B cell (primary cell): ENCODE measurements at regions not wholly inside any gene's neighbourhood (a gene's known extent, or its start where the extent isn't known, plus 50 kb on each side); places are given as distances from the start of the nearest gene placed in this dataset.

Experiments
- ATAC-seq: fragments of 200-7000 bp; cut with Tn5 transposase; one replicate; pipeline ENCODE4 v1.10.0; 2021; ENCODE audit warnings: low read depth, mild to moderate bottlenecking, moderate number of reproducible peaks, moderate library complexity
- CTCF ChIA-PET: fragments of 350-600 bp; sonication (Branson Sonifier 250); formaldehyde crosslinking; loops from one replicate; lab custom pipeline; 2021; ENCODE audit warnings: antibody characterized with exemption, inconsistent platforms; lab: Charles Lee
- POLR2A ChIA-PET: fragments of 350-600 bp; sonication (Branson Sonifier 250); formaldehyde crosslinking; loops from one replicate; lab custom pipeline; 2021; ENCODE audit warnings: antibody characterized with exemption; lab: Charles Lee
- DNase-seq: peaks from one replicate; pipeline ENCODE4 v3.0.0; 2013
- H2AFZ ChIP-seq: 2 replicates; pipeline ENCODE4 v1.6.1; 2012; ENCODE audit warnings: mild to moderate bottlenecking, low read depth, low read length; ENCODE audit not compliant: insufficient read depth, poor library complexity, severe bottlenecking
- H3K27ac ChIP-seq, 2 donors: 1 replicate in 1 of 2; 2 replicates in 1 of 2; pipeline ENCODE4 v1.5.1; 2012 to 2013; ENCODE audit warnings: low read length in 2 of 2, mild to moderate bottlenecking in 2 of 2, moderate library complexity in 1 of 2
- H3K27me3 ChIP-seq, 4 experiments: fragments of 200-600 bp in 1 of 4; sonication (generic) in 1 of 4; replicated peaks in 1 of 4; 1 replicate in 2 of 4; 2 replicates in 2 of 4; pipeline versions ENCODE4 v1.6.1 to v1.7.0; 2013 to 2016; ENCODE audit warnings: low read length in 3 of 4, mild to moderate bottlenecking in 2 of 4, mixed read lengths in 1 of 4, moderate library complexity in 1 of 4; ENCODE audit not compliant: insufficient read depth in 4 of 4, control insufficient read depth in 3 of 4; ENCODE audit errors: control extremely low read depth in 1 of 4
- H3K36me3 ChIP-seq, 2 experiments: replicated peaks in 1 of 2; 1 replicate in 1 of 2; 2 replicates in 1 of 2; pipeline versions ENCODE4 v1.6.1 to v1.7.1; 2013; ENCODE audit warnings: low read length in 1 of 2; ENCODE audit not compliant: insufficient read depth in 2 of 2, control insufficient read depth in 1 of 2; ENCODE audit errors: control extremely low read depth in 1 of 2, extremely low read depth in 1 of 2
- H3K4me1 ChIP-seq, 2 donors: fragments of 200-600 bp in 1 of 2; sonication (generic) in 1 of 2; 1 replicate in 1 of 2; 2 replicates in 1 of 2; pipeline versions ENCODE4 v1.5.1 to v1.6.1; 2013 to 2017; ENCODE audit warnings: low read length in 2 of 2; ENCODE audit not compliant: control insufficient read depth in 2 of 2, insufficient read depth in 2 of 2
- H3K4me2 ChIP-seq: replicated peaks from 2 replicates; pipeline ENCODE3; 2012; ENCODE audit warnings: mild to moderate bottlenecking, low read depth, low read length; ENCODE audit not compliant: poor library complexity, severe bottlenecking
- H3K4me3 ChIP-seq, 5 experiments: fragments of 200-600 bp in 1 of 5; sonication (generic) in 1 of 5; 1 replicate in 3 of 5; 2 replicates in 2 of 5; pipeline versions ENCODE4 v1.5.1 to v1.7.0; 2011 to 2016; ENCODE audit warnings: low read length in 4 of 5, mild to moderate bottlenecking in 4 of 5, low read depth in 2 of 5, control low read depth in 1 of 5, moderate library complexity in 1 of 5; ENCODE audit not compliant: insufficient read depth in 1 of 5; ENCODE audit errors: control extremely low read depth in 1 of 5, extremely low read depth in 1 of 5
- H3K79me2 ChIP-seq: fragments of 200-600 bp; sonication (generic); one replicate; pipeline ENCODE4 v1.6.0; 2016; ENCODE audit warnings: low read length; ENCODE audit not compliant: control insufficient read depth, insufficient read depth
- H3K9ac ChIP-seq: fragments of 200-600 bp; sonication (generic); 2 replicates; pipeline ENCODE4 v1.6.1; 2017; ENCODE audit warnings: mild to moderate bottlenecking, low read length, moderate library complexity
- H3K9me3 ChIP-seq, 3 donors: one replicate each; pipeline versions ENCODE4 v1.6.1 to v1.7.1; 2013; ENCODE audit warnings: low read length in 2 of 3; ENCODE audit not compliant: control insufficient read depth in 2 of 3, insufficient read depth in 1 of 3; ENCODE audit errors: control extremely low read depth in 1 of 3
- H4K20me1 ChIP-seq: 2 replicates; pipeline ENCODE4 v1.6.0; 2012; ENCODE audit warnings: mild to moderate bottlenecking, low read length; ENCODE audit not compliant: insufficient read depth, control insufficient read depth, poor library complexity, severe bottlenecking
- H3K27ac Mint-ChIP-seq: one replicate; pipeline ENCODE4 v1.8.0; 2021; ENCODE audit warnings: mixed read lengths
- H3K27me3 Mint-ChIP-seq: one replicate; pipeline ENCODE4 v1.8.0; 2021; ENCODE audit warnings: mixed read lengths
- H3K4me1 Mint-ChIP-seq: one replicate; pipeline ENCODE4 v1.8.0; 2021; ENCODE audit warnings: mixed read lengths
- H3K4me3 Mint-ChIP-seq: one replicate; pipeline ENCODE4 v1.8.0; 2021; ENCODE audit warnings: mixed read lengths
- H3K9me3 Mint-ChIP-seq: one replicate; pipeline ENCODE4 v1.8.0; 2022; ENCODE audit warnings: mixed read lengths; ENCODE audit not compliant: insufficient read depth
- EZH2 ChIP-seq: IDR thresholded peaks from 2 replicates; pipeline ENCODE4 v1.6.1; 2012; ENCODE audit warnings: borderline replicate concordance, low read depth, mild to moderate bottlenecking, moderate library complexity, low read length; ENCODE audit not compliant: insufficient read depth, poor library complexity, severe bottlenecking
- WGBS: methylation state at CpG from one replicate; pipeline ENCODE4 v1.1.5; 2013; ENCODE audit warnings: missing lambda C conversion rate; ENCODE audit not compliant: insufficient coverage; 5-methylcytosine and 5-hydroxymethylcytosine counted together
- intact Hi-C: fragments of 100-400 bp; cut with micrococcal nuclease; formaldehyde crosslinking; loops from one replicate; pipeline ENCODE4 v1.10.0; 2022
- TF ChIP-seq, protein P1 (sequence below): fragments of 200-600 bp; IDR thresholded peaks from one replicate; pipeline ENCODE4 v1.8.0; 2022; ENCODE audit warnings: antibody characterized with exemption, mild to moderate bottlenecking

DNA sequence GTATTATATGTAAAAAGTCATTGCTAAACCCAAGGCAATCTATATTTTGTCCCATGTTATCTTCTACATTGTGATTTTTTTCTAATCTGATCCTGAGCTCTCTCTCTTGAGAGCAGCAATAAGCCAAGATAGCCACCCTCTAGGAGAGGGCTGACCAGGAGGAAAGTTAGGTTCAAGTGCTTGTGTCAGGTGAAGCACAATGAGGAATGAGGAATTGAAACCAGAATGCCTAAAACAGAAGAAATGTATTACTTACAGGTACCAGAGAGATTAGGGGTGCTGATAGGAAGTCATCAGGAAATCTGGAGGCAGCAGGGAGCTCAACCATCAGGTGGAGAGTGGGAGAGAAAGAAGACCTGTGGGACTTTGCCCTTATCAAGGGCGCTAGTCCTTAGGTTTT, 85.5 kb upstream of the BARHL2 start:
- Mint-ChIP-seq H3K27ac (no peak overlapping the region), H3K4me3 (no peak overlapping the region), H3K9me3 (peaks cover 7% of the 10 kb centered on the region), H3K4me1 (no peaks in the 10 kb centered on the region), H3K27me3 (peaks cover 11% of the 10 kb centered on the region)
- Histone ChIP-seq H3K79me2 (no peaks in the 10 kb centered on the region), H3K36me3 (no peaks in the 10 kb centered on the region), H3K9ac (no peak overlapping the region), H3K4me1 (no peaks in the 10 kb centered on the region), H4K20me1 (no peaks in the 10 kb centered on the region), H3K4me2 (no peak overlapping the region), H3K4me3 (no peak overlapping the region), H2AFZ (no peak overlapping the region), H3K27me3 (peaks cover 0 to 7% (median 4%) of the 10 kb centered on the region in 4 experiments), H3K27ac (no peak overlapping the region), H3K9me3 (peaks cover 0 to 9% (median 3%) of the 10 kb centered on the region in 3 donors)
- intact Hi-C loops = no loop called here
- ChIA-PET POLR2A (no interaction called here), CTCF (no interaction called here)
- DNase-seq = no peak
- WGBS = 67% methylated on average over 1 of the region's 1 CpG
- TF ChIP-seq EZH2 = no peak
- TF ChIP-seq, protein P1, sequence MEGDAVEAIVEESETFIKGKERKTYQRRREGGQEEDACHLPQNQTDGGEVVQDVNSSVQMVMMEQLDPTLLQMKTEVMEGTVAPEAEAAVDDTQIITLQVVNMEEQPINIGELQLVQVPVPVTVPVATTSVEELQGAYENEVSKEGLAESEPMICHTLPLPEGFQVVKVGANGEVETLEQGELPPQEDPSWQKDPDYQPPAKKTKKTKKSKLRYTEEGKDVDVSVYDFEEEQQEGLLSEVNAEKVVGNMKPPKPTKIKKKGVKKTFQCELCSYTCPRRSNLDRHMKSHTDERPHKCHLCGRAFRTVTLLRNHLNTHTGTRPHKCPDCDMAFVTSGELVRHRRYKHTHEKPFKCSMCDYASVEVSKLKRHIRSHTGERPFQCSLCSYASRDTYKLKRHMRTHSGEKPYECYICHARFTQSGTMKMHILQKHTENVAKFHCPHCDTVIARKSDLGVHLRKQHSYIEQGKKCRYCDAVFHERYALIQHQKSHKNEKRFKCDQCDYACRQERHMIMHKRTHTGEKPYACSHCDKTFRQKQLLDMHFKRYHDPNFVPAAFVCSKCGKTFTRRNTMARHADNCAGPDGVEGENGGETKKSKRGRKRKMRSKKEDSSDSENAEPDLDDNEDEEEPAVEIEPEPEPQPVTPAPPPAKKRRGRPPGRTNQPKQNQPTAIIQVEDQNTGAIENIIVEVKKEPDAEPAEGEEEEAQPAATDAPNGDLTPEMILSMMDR = no peak
- ATAC-seq = no peak

DNA sequence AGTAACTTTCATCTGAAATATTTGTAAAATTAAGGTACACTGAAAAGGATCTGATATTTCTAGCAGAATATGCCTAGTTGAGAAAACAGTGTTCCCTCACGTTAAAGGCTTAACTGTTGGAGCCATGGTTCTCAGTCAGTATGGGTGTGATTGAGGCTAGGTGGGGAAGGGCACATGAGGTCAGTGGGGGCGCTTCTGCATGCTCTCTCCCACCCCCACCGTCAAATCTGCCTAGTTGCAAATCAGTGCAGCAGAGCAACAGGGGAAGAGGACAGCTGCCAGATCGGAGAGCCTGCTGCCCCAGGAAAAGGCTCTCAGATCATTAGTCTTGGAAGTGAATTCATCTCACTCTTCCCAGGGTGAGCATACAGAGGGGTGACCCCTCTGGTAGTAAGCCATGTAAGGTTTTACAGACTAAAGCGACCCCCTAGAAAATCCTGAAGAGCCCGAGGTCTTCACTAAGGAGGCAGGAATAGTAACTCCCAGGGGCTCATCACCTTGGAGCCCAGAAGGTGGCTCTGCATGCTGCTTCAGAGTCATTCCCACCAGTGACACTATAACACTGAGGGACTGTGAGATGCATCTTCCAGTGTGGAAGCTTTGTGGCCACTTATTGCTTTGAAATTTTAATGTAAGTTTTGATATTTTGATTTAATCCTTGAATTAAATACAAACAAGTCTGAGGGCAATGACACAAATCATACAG, 83.1 kb upstream of the BARHL2 start:
- intact Hi-C loops = no loop called here
- no peaks in the 10 kb centered on the region for H3K4me1 Mint-ChIP-seq
- Histone ChIP-seq H3K27me3 (peaks cover 0 to 11% (median 4%) of the 10 kb centered on the region in 4 experiments), H2AFZ (no peak overlapping the region), H3K4me2 (no peak overlapping the region), H3K27ac (no peak overlapping the region), H4K20me1 (no peaks in the 10 kb centered on the region), H3K9me3 (peaks cover 0 to 9% (median 3%) of the 10 kb centered on the region in 3 donors), H3K79me2 (no peaks in the 10 kb centered on the region), H3K9ac (no peak overlapping the region), H3K4me1 (no peaks in the 10 kb centered on the region), H3K4me3 (no peak overlapping the region), H3K36me3 (no peaks in the 10 kb centered on the region)
- WGBS = 60% methylated on average over 3 of the region's 6 CpGs
- peaks cover 7% of the 10 kb centered on the region for H3K9me3 Mint-ChIP-seq
- H3K27me3 Mint-ChIP-seq = peaks cover 20% of the 10 kb centered on the region
- H3K27ac Mint-ChIP-seq = no peak overlapping the region
- TF ChIP-seq, protein P1 = no peak
- TF ChIP-seq EZH2 = no peak
- H3K4me3 Mint-ChIP-seq = no peak overlapping the region
- ATAC-seq = no peak
- ChIA-PET CTCF (no interaction called here), POLR2A (no interaction called here)
- no peak for DNase-seq
